ENCODE measurements at regions not wholly inside any gene's neighbourhood (a gene's known extent, or its start where the extent isn't known, plus 50 kb on each side); places are given as distances from the start of the nearest gene placed in this dataset.

DNA sequence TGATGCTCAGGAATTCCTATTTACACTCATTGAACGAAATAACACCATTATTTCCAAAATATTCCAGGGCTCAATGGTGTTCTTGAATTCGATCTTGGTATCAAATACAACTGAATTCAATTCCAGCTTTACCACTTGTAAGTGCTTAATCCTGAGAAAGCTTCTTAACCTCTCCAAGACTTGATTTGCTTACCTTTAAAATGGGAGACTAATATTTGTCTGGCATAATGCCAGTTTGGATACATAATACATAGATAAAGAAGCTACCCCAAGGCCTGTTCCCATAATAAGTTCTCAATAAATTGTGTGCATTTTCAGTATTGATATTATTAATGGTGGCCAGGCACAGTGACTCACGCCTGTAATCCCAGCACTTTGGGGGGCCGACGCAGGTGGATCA, 368.9 kb upstream of the MAF start:
- H3K9me3 ChIP-seq (ENCODE audit: low read depth, low read length, poor library complexity, severe bottlenecking), result no peaks in the 10 kb centered on the region
- ChIA-PET CTCF (no interaction called here), POLR2A (ENCODE audit: low non-redundant PET) (no interaction called here)
- H3K27me3 ChIP-seq (replicated peaks; ENCODE audit: insufficient read depth, low read depth, low read length, poor library complexity), result no peaks in the 10 kb centered on the region
- intact Hi-C loops (cut with micrococcal nuclease; ENCODE audit: unreplicated experiment), result no loop called here
- H3K27ac ChIP-seq (ENCODE audit: low read depth, low read length, poor library complexity, severe bottlenecking), result no peak overlapping the region
- no TSS peak for BruUV-seq (replicated peaks)
- H3K4me1 ChIP-seq (ENCODE audit: insufficient read depth, low read length, poor library complexity, severe bottlenecking), result no peaks in the 10 kb centered on the region
- no peak for TF ChIP-seq EZH2 (IDR thresholded peaks at IDR 0.05; ENCODE audit: borderline replicate concordance, low read depth, low read length, poor library complexity, severe bottlenecking)
- TF ChIP-seq, protein P1, sequence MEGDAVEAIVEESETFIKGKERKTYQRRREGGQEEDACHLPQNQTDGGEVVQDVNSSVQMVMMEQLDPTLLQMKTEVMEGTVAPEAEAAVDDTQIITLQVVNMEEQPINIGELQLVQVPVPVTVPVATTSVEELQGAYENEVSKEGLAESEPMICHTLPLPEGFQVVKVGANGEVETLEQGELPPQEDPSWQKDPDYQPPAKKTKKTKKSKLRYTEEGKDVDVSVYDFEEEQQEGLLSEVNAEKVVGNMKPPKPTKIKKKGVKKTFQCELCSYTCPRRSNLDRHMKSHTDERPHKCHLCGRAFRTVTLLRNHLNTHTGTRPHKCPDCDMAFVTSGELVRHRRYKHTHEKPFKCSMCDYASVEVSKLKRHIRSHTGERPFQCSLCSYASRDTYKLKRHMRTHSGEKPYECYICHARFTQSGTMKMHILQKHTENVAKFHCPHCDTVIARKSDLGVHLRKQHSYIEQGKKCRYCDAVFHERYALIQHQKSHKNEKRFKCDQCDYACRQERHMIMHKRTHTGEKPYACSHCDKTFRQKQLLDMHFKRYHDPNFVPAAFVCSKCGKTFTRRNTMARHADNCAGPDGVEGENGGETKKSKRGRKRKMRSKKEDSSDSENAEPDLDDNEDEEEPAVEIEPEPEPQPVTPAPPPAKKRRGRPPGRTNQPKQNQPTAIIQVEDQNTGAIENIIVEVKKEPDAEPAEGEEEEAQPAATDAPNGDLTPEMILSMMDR (conservative IDR thresholded peaks at IDR 0.05; ENCODE audit: low read depth, low read length), result no peak
- H3K4me3 ChIP-seq (ENCODE audit: low read depth, low read length, poor library complexity, severe bottlenecking), result no peak overlapping the region
- DNase-seq (ENCODE audit: low spot score), result no peak
- no peaks in the 10 kb centered on the region for H3K36me3 ChIP-seq (ENCODE audit: insufficient read depth, low read length, poor library complexity, severe bottlenecking)

DNA sequence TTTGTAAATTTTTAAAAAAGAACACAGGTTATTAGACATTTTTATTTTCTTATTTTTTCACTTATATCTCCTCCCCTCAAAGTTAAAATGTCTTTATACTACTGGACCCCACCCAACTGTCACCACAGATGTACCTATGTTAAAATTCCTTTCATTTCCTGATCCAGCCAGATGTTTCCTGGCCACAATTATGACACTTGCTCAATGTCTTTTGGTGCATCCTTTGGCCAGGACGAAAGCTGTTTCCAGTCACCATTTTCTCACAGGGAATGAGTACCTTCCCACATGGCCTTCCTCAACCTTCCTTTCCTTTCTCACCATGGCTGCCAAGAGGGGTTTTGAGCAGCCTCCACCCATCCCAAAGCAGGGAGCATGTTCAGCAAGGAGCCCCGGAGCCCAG, 365.7 kb upstream of the MAF start:
- Histone ChIP-seq H3K36me3 (ENCODE audit: insufficient read depth, low read length, poor library complexity, severe bottlenecking) (no peaks in the 10 kb centered on the region), H3K27ac (ENCODE audit: low read depth, low read length, poor library complexity, severe bottlenecking) (no peak overlapping the region), H3K4me1 (ENCODE audit: insufficient read depth, low read length, poor library complexity, severe bottlenecking) (no peaks in the 10 kb centered on the region), H3K27me3 (replicated peaks; ENCODE audit: insufficient read depth, low read depth, low read length, poor library complexity) (no peaks in the 10 kb centered on the region), H3K9me3 (ENCODE audit: low read depth, low read length, poor library complexity, severe bottlenecking) (no peaks in the 10 kb centered on the region), H3K4me3 (ENCODE audit: low read depth, low read length, poor library complexity, severe bottlenecking) (no peak overlapping the region)
- intact Hi-C loops (cut with micrococcal nuclease; ENCODE audit: unreplicated experiment), result no loop called here
- ChIA-PET CTCF (no interaction called here), POLR2A (ENCODE audit: low non-redundant PET) (no interaction called here)
- BruUV-seq (replicated peaks), result no TSS peak
- TF ChIP-seq, protein P1 (conservative IDR thresholded peaks at IDR 0.05; ENCODE audit: low read depth, low read length), result no peak
- no peak for TF ChIP-seq EZH2 (IDR thresholded peaks at IDR 0.05; ENCODE audit: borderline replicate concordance, low read depth, low read length, poor library complexity, severe bottlenecking)
- DNase-seq (ENCODE audit: low spot score), result no peak

DNA sequence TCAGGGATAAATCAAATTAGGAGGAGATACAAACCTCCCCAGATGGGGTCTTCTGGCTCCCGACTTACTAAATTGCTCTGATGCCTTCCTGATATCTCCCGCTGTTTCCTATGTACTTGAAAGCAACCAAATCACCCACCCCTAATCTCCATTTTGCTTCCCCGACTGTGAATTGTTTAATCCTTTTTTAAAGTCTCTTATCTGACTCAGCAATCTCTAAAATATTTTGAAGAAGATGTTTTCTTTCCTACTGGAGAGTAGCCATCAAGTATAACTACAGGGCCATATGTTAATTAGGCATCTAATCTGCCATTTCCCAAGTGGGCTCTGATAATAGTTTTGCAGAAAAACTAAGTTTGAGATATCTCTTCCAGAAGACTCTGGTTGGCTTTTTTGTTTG, 365.2 kb upstream of the MAF start:
- Histone ChIP-seq H3K27ac (ENCODE audit: low read depth, low read length, poor library complexity, severe bottlenecking) (no peak overlapping the region), H3K27me3 (replicated peaks; ENCODE audit: insufficient read depth, low read depth, low read length, poor library complexity) (no peaks in the 10 kb centered on the region), H3K9me3 (ENCODE audit: low read depth, low read length, poor library complexity, severe bottlenecking) (peaks cover 2% of the 10 kb centered on the region), H3K36me3 (ENCODE audit: insufficient read depth, low read length, poor library complexity, severe bottlenecking) (no peaks in the 10 kb centered on the region), H3K4me3 (ENCODE audit: low read depth, low read length, poor library complexity, severe bottlenecking) (no peak overlapping the region), H3K4me1 (ENCODE audit: insufficient read depth, low read length, poor library complexity, severe bottlenecking) (no peaks in the 10 kb centered on the region)
- DNase-seq (ENCODE audit: low spot score), result no peak
- CTCF ChIA-PET, result no interaction called here
- TF ChIP-seq, protein P1 (conservative IDR thresholded peaks at IDR 0.05; ENCODE audit: low read depth, low read length), result no peak
- TF ChIP-seq EZH2 (IDR thresholded peaks at IDR 0.05; ENCODE audit: borderline replicate concordance, low read depth, low read length, poor library complexity, severe bottlenecking), result no peak
- intact Hi-C loops (cut with micrococcal nuclease; ENCODE audit: unreplicated experiment), result no loop called here
- POLR2A ChIA-PET (ENCODE audit: low non-redundant PET), result no interaction called here
- BruUV-seq (replicated peaks), result no TSS peak
